SK-N-SH (cell line): ENCODE measurements at regions not wholly inside any gene's neighbourhood (a gene's known extent, or its start where the extent isn't known, plus 50 kb on each side); places are given as distances from the start of the nearest gene placed in this dataset.

Experiments used
- CTCF ChIA-PET: fragments of 300-600, 350-600 bp; formaldehyde crosslinking; extraction: SDS; loops from one replicate; lab custom pipeline; 2021; lab: Yijun Ruan, JAX
- POLR2A ChIA-PET: fragments of 350-600 bp; sonication (Branson Sonifier 250); formaldehyde crosslinking; extraction: SDS; loops from one replicate; lab custom pipeline; 2020; ENCODE audit warnings: antibody characterized with exemption, inconsistent platforms; lab: Yijun Ruan, JAX
- DNase-seq: peaks from one replicate; pipeline ENCODE4 v3.0.0; 2012
- H2AFZ ChIP-seq: fragments of 200-600 bp; sonication (generic); 2 replicates; pipeline ENCODE4 v1.8.1; 2016; ENCODE audit warnings: antibody characterized with exemption, mild to moderate bottlenecking, low read depth
- H3F3A ChIP-seq: fragments of 200-600 bp; sonication (generic); replicated peaks from 2 replicates; pipeline ENCODE3; 2016; ENCODE audit warnings: antibody characterized with exemption, mild to moderate bottlenecking; ENCODE audit not compliant: insufficient read depth
- H3K27ac ChIP-seq, 2 experiments: fragments of 200-500 bp in 1 of 2; fragments of 200-600 bp in 1 of 2; sonication (Bioruptor generic) in 1 of 2; sonication (generic), shearing (Covaris generic) in 1 of 2; 2 replicates each; pipeline versions ENCODE4 v1.5.1 to v1.6.1; 2014 to 2016; ENCODE audit warnings: low read depth in 2 of 2, inconsistent platforms in 1 of 2, low read length in 1 of 2, mild to moderate bottlenecking in 1 of 2, mixed read lengths in 1 of 2
- H3K27me3 ChIP-seq: fragments of 200-600 bp; sonication (generic), shearing (Covaris generic); 2 replicates; pipeline ENCODE4 v1.6.1; 2016; ENCODE audit warnings: mixed run types; ENCODE audit not compliant: insufficient read depth
- H3K36me3 ChIP-seq, 2 experiments: fragments of 200-500 bp in 1 of 2; fragments of 200-600 bp in 1 of 2; sonication (Bioruptor generic) in 1 of 2; sonication (generic) in 1 of 2; replicated peaks in 1 of 2; 2 replicates each; pipeline versions ENCODE3 to v1.5.1; 2014 to 2016; ENCODE audit warnings: low read length in 1 of 2, mild to moderate bottlenecking in 1 of 2; ENCODE audit not compliant: insufficient read depth in 2 of 2, control insufficient read depth in 1 of 2
- H3K4me1 ChIP-seq, 2 experiments: fragments of 200-500 bp in 1 of 2; fragments of 200-600 bp in 1 of 2; sonication (Bioruptor generic) in 1 of 2; sonication (generic), shearing (Covaris generic) in 1 of 2; 2 replicates each; pipeline versions ENCODE4 v1.5.1 to v1.6.1; 2014 to 2016; ENCODE audit warnings: low read depth in 1 of 2, low read length in 1 of 2, mixed run types in 1 of 2; ENCODE audit not compliant: insufficient read depth in 2 of 2, control insufficient read depth in 1 of 2
- H3K4me2 ChIP-seq: fragments of 200-600 bp; sonication (generic), shearing (Covaris generic); 2 replicates; pipeline ENCODE4 v1.6.1; 2017; ENCODE audit warnings: mixed run types
- H3K4me3 ChIP-seq, 2 experiments: fragments of 200-500 bp in 1 of 2; fragments of 200-600 bp in 1 of 2; sonication (Bioruptor generic) in 1 of 2; sonication (generic), shearing (Covaris generic) in 1 of 2; 2 replicates each; pipeline versions ENCODE4 v1.5.1 to v1.8.1; 2014 to 2016; ENCODE audit warnings: low read depth in 2 of 2, inconsistent platforms in 1 of 2, low read length in 1 of 2, mild to moderate bottlenecking in 1 of 2, mixed read lengths in 1 of 2, moderate library complexity in 1 of 2
- H3K79me2 ChIP-seq: fragments of 200-600 bp; sonication (generic); 2 replicates; pipeline ENCODE4 v1.8.1; 2017; ENCODE audit warnings: mild to moderate bottlenecking; ENCODE audit not compliant: insufficient read depth
- H3K9ac ChIP-seq: fragments of 200-600 bp; sonication (generic); 2 replicates; pipeline ENCODE4 v1.6.1; 2017; ENCODE audit warnings: mixed run types
- H3K9me2 ChIP-seq: fragments of 200-600 bp; sonication (generic); 2 replicates; pipeline ENCODE4 v1.6.1; 2017; ENCODE audit warnings: mixed run types
- H3K9me3 ChIP-seq: fragments of 200-600 bp; sonication (generic); 2 replicates; pipeline ENCODE4 v1.6.1; 2017; ENCODE audit warnings: mixed run types, mild to moderate bottlenecking, moderate library complexity
- H4K20me1 ChIP-seq: fragments of 200-600 bp; sonication (generic); 2 replicates; pipeline ENCODE4 v1.6.1; 2017; ENCODE audit warnings: mild to moderate bottlenecking, mixed run types; ENCODE audit not compliant: insufficient read depth
- CTCF ChIP-seq: fragments of 200-600 bp; sonication (generic); IDR thresholded peaks from 2 replicates; pipeline ENCODE4 v1.6.1; 2017; ENCODE audit warnings: antibody characterized with exemption, mild to moderate bottlenecking, moderate library complexity
- ELF1 ChIP-seq: IDR thresholded peaks from 2 replicates; pipeline ENCODE4 v1.4.0; 2012
- EZH2phosphoT487 ChIP-seq: fragments of 200-600 bp; sonication (generic); IDR thresholded peaks from 2 replicates; pipeline ENCODE4 v1.6.1; 2017; ENCODE audit warnings: low read depth, mixed run types, mild to moderate bottlenecking, antibody characterized with exemption, moderate library complexity, borderline replicate concordance
- FOSL2 ChIP-seq: IDR thresholded peaks from 2 replicates; pipeline ENCODE4 v1.4.0; 2012; ENCODE audit warnings: low read depth, mild to moderate bottlenecking, moderate library complexity, borderline replicate concordance
- FOXJ3 ChIP-seq: sonication (generic); formaldehyde crosslinking; IDR thresholded peaks from 2 replicates; pipeline ENCODE4 v1.5.1; 2020; ENCODE audit warnings: mild to moderate bottlenecking, missing genetic modification reagents
- GABPA ChIP-seq: IDR thresholded peaks from 2 replicates; pipeline ENCODE4 v1.4.0; 2012; ENCODE audit warnings: low read depth, mild to moderate bottlenecking
- MXI1 ChIP-seq: IDR thresholded peaks from 2 replicates; pipeline ENCODE4 v1.6.1; 2012; ENCODE audit warnings: mild to moderate bottlenecking, low read depth, low read length, improper control_type of control experiment
- NFIC ChIP-seq: IDR thresholded peaks from 2 replicates; pipeline ENCODE4 v1.4.0; 2012; ENCODE audit warnings: borderline replicate concordance
- RAD21 ChIP-seq: IDR thresholded peaks from 2 replicates; pipeline ENCODE4 v1.6.1; 2012; ENCODE audit warnings: mild to moderate bottlenecking, low read length
- RCOR1 ChIP-seq: fragments of 150-350 bp; IDR thresholded peaks from 2 replicates; pipeline ENCODE4 v1.6.1; 2017; ENCODE audit warnings: antibody characterized with exemption, low read length
- REST ChIP-seq: IDR thresholded peaks from 2 replicates; pipeline ENCODE4 v1.6.1; 2012; ENCODE audit warnings: mild to moderate bottlenecking, low read depth, low read length, moderate library complexity
- SIN3A ChIP-seq: IDR thresholded peaks from 2 replicates; pipeline ENCODE4 v1.6.1; 2012; ENCODE audit warnings: low read depth, mild to moderate bottlenecking, low read length, moderate library complexity, borderline replicate concordance
- SMC3 ChIP-seq: IDR thresholded peaks from 2 replicates; pipeline ENCODE4 v1.6.1; 2012; ENCODE audit warnings: low read depth, low read length, improper control_type of control experiment
- YY1 ChIP-seq: IDR thresholded peaks from 2 replicates; pipeline ENCODE4 v1.4.0; 2012; ENCODE audit warnings: low read depth, mild to moderate bottlenecking
- ZBTB33 ChIP-seq: IDR thresholded peaks from 2 replicates; pipeline ENCODE4 v1.4.0; 2012; ENCODE audit warnings: low read depth, borderline replicate concordance
- WGBS: methylation state at CpG from one replicate; pipeline ENCODE4 v1.1.6; 2017; ENCODE audit warnings: low lambda C conversion rate; 5-methylcytosine and 5-hydroxymethylcytosine counted together

GRCh38 chr16:80372341-80372740, 168.5 kb upstream of the DYNLRB2 start (continued):
- no peak for TF ChIP-seq CTCF
- TF ChIP-seq MXI1 = no peak
- no peak for TF ChIP-seq FOSL2
- no peak for TF ChIP-seq EZH2phosphoT487
- TF ChIP-seq ELF1 = no peak
- TF ChIP-seq REST = no peak
- TF ChIP-seq RCOR1 = no peak
- TF ChIP-seq GABPA = no peak
- no peak for TF ChIP-seq SIN3A
- TF ChIP-seq SMC3 = no peak
- no peak for TF ChIP-seq YY1

DNA sequence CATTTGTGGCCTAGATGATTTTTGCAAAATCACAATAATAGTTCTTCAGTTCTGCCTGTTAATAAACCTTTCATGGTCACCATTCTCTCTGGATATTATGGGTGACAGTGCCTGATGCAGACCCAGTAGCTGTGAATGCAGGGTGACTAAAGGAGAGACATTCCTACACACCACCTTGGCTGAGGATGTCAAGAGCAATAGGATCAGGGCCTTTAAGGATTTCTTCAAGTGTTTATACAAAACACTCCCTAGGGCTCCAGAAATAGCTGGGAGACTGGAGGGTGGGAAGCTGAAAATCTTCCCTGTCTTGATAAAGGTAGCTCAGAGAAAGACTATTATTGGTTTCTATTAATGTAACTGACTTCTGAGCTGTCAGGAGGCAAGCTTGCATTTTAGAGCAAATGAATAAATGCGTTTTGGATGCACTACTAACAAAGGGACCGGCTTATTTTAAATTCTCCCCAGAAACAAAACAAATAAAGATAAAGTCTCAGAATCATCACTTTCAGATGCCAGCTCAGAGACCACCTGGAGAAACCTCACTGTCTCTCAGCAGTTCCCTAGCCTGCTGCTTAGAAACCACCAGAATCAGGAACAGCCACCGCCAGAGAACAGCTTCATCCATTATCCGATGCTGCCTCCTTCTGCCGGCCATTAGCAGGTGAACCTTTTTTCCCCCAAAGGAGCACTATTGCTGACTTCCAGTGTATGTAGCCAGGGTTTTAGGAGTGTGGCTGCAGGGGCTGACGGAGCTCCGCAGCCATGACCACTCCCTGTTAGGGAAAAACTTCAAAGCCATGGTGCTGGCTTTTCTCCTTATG, 171.4 kb upstream of the DYNLRB2 start:
- WGBS = 39% methylated on average over 6 of the region's 7 CpGs
- Histone ChIP-seq H2AFZ (no peak overlapping the region), H3K27me3 (no peaks in the 10 kb centered on the region), H3K4me3 (no peak overlapping the region), H3K79me2 (no peaks in the 10 kb centered on the region), H3K9ac (no peak overlapping the region), H3K4me1 (no peaks in the 10 kb centered on the region), H3F3A (no peaks in the 10 kb centered on the region), H3K9me3 (no peaks in the 10 kb centered on the region)
- DNase-seq = peak; percentile 58
- TF ChIP-seq SIN3A (no peak), SMC3 (peak; percentile 48; the same call in 1 of the 2 replicates), FOXJ3 (CRISPR knock-in tag) (no peak), YY1 (no peak), EZH2phosphoT487 (no peak), NFIC (no peak), ZBTB33 (no peak), RAD21 (peak; percentile 80), GABPA (no peak), CTCF (no peak), FOSL2 (no peak)
- TF ChIP-seq, all 33 proteins: peak for 2
- ChIA-PET POLR2A (no interaction called here), CTCF (interaction anchor here (0.6 to 1.2 kb wide), 11 partner anchors 10 to 1591 kb away, joined by 3 to 7 read pairs (median 3); no protein-coding TSS in a partner anchor)
- Histone ChIP-seq H3K36me3 (no peaks in the 10 kb centered on the region), H3K27ac (no peak overlapping the region), H3K4me2 (no peak overlapping the region), H4K20me1 (no peaks in the 10 kb centered on the region), H3K9me2 (no peaks in the 10 kb centered on the region)
